NCI-H345 treated with DMSO at 0.1 percent for 48 hours (cell line): ENCODE measurements at regions not wholly inside any gene's neighbourhood (a gene's known extent, or its start where the extent isn't known, plus 50 kb on each side); places are given as distances from the start of the nearest gene placed in this dataset.

Source experiments
- DNase-seq: peaks from one replicate; lab custom pipeline; 2025; ENCODE audit not compliant: unreplicated experiment; lab: John Stamatoyannopoulos, UW

DNA sequence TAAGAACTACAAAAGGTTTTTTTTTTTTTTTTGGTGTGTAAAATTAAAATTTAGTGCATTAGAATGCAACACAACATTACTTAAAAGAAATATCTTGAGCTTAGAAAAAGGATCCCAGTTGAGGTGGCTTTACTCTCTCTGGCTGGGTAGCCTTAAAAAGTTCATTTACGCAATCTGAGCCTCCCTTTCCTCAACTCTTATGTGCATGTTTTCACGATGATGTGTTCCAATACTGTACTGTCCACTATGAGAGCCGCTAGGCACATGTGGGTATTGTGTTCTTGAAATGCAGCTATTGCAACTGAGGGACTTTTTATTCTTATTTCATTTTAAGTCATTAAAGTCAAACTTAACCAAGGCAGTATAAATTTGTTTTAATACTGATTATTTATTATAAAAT, 460.9 kb upstream of the SYT1 start:
- DNase-seq, result no peak

DNA sequence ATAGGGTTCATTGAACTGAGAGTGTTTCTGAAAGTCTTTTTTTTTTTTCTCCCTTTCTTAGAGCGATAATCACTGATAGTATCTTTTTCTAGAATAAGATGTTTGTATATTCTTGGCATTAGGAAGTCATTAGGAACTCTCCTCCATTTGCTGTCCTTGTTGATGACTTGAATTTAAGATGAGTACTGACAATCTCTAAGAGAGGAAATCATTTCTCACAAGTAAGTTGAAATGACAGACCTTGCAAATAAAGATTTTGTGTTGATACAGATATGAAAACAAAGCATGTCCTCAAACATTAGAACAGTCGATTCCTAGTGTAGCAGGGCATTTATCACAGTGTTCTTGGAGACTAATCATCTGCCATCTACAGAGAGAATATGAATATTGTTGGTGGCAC, 458.4 kb upstream of the SYT1 start:
- no peak for DNase-seq

DNA sequence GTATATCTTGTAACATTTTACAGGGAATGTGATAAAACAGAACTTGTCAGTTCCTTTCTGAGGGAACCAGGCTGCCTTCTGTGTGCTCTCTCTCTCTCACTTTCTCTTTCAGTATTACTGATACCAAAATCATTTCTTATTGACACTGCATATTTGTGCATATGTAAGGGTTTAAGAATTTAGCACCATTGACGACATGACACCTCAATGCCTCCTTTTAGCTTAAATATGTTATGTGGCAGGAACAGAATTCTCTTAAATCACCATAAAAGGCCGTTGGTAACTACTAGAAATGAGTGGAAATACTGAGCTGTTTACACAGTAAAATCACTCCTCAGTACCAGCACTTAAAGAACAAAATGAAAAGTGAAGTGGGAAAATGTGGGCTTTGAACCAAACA, 457.7 kb upstream of the SYT1 start:
- no peak for DNase-seq

DNA sequence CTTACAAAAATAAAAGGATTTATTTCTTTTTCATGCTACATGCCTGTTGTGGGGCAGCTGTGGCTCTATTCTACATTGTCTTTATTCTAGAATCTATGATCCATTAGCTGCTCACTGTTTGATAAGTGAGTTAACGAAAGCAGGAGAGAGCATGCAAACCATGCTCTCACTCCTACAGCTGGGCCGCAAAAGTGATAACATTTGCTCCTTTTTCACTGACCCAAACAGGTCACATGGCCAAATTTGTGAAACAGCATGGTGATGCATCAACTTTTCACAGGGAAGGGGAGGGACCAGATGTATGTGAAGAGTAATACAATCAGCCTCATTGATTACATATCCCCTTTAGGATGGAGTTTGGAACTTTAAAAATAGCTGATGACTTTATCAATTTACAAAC, 456.9 kb upstream of the SYT1 start:
- no peak for DNase-seq

DNA sequence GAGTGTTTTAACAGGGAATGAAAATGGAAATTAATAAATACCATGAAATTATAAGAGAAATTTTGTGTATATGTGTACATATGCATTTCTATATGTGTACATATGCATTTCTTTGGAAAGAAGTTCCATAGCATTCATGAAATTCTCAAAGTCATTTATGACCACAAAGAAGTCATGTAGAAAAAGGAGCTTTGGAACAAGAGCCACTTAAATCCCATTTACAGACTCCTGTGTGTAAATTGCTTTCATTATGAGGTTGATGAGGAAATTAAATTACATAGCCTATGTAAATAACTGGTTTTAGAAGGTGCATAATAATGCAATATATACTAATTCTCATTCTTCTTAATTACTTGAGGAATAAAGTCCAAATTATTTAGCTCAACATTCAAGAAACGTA, 450.5 kb upstream of the SYT1 start:
- no peak for DNase-seq

DNA sequence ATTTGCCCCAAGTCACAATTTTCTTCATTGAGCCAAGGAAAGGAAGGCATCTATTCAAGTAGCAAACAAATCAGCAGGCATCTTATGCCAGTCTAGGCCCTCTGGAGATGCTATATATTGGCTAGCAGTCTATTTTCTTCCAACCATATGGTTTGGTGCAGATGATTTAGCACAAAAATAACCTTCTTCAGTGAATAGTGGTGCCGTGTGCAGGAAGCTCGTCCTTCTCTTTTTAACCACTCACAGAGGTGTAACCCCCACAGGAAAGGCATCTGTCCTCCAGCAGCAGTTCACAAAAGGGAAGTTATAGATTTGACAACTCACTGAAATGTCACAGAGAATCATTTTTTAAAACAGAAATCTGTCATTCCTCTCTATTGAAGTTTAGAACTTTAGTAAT, 445.7 kb upstream of the SYT1 start:
- no peak for DNase-seq

DNA sequence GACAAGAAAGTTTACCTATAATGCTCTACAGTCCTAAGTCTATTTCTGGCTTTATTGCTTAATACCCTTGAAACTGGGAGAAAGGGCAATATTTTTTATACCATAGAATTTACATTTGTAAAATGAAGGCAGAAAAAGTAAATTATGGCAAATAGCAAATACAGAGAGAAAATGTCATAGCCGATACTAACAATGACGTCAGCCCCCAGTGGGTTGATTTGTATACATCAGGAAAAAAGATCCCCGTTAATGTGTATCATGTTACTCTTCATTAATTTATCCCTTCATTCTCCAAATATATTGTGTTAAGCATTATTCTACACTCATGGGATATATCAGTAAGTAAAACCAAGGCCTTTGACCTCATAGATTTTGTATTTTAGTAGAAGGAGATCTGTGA, 445.1 kb upstream of the SYT1 start:
- DNase-seq, result no peak

DNA sequence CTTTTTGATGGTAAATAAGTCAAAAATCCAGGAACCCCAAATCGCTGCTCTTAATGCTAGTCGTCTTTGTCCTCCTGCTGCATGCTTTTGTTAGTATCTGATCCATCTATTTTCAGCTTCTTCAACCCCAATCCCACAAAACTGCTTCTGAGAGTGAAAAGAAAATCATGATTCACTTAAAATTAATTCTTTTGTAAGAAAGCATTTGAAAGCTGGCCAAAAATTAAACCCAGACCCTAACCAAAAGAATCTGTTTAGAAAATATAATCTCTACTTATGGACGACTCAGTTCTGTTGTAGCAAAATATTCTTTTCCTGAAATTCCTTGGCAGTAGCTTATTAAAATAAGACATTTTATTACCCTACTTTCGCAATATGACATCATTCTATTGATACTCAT, 443.6 kb upstream of the SYT1 start:
- DNase-seq, result no peak

DNA sequence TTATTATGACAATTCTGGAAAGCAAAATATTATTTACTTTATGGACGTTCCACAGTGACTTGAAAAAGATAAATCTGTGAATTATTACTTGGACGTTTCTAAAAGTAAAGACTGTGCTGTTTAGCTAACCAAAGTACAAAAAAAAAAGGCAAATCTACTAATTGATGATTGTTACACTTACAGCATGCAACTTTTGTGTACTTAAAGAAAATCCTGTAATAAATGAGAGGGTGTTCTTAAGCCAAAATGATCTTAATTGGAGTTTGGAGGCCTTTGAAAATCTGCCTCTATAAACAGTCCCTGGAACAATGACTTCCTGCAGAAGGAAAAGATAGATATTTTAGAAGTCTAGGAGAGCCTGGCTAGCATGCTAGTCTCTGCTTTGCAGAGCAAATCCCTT, 434.0 kb upstream of the SYT1 start:
- DNase-seq, result no peak

DNA sequence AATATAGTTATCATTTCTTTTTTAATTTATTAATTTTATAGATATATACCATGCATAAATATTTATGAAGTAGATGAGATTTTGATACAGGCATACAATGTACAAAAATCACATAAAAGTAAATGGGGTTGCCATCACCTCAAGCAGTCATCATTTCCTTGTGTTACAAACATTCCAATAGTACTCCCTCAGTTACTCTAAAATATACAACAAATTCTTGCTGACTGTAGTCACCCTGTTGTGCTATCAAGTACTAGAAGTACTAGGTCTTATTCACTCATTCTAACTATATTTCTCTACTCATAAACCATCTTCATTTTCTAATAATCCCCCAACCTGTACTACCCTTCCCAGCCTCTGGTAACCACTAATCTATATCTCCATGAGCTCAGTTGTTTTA, 432.6 kb upstream of the SYT1 start:
- DNase-seq, result no peak

DNA sequence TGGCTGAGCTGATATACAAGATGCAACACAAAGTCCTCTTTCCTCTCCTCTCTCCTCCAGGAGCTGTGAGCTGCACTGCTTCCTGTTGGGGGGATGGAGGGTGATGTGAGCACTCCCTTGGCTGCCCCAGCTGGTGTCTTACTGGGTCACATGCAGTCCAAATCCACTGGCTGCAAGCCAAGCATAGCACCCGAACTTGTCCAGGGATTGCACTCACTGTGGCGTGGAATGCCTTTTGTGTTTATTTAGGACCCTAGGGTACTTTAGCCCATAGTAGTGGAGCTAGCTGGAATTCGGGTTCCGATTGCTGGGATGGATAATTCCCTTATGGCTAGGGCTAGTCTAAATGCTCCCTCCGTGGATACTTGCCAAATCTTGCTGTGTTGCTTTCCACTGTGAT, 424.9 kb upstream of the SYT1 start:
- DNase-seq, result no peak

DNA sequence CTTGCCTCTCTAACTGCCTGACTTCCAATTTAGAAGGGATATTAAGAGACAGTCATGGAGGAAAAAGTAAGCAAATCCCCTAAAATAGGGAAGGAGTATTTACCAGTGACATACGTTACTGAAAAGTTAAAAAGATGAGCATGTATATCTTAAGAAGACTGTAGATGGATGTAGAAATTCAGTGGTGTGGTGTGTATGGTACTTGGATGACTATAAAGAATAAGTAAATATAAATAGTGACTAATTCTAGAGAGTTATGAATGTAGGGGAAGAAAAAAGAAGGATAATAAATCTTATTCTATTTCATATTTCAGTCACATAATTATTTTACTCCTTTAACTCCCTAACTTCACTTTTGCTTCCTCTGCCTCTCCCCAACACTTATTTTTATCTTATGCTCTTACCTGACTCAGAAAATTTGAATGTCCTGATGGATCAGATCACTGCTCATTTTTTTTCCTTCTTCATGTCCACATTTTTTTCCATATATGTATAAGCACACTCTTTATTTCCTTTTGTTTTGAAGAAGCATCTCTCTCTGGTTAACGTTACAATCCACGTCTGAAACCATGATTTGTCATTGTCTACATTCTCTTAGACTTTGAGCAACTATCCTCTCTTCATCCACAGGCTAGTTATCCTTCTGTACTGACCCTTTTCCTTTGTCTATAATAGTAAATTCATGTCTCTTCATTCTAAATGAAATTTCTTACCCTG, 422.7 kb upstream of the SYT1 start:
- no peak for DNase-seq

DNA sequence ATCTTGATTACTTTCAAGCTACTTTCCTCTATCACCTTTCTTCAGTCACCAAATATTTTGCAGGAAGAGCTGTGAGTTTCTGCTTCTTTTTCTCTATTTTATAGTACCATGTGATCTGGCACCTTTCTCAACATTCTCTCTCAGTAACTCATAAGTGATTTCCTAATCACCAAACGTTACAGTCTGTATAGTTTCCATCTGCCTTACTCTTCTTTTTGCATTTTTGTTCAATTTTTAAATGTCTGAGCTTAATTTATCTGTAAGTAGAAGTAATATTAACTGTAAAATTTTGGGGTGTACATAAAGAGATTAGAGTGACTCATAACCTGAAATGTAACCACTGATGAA, 422.1 kb upstream of the SYT1 start:
- DNase-seq, result no peak

DNA sequence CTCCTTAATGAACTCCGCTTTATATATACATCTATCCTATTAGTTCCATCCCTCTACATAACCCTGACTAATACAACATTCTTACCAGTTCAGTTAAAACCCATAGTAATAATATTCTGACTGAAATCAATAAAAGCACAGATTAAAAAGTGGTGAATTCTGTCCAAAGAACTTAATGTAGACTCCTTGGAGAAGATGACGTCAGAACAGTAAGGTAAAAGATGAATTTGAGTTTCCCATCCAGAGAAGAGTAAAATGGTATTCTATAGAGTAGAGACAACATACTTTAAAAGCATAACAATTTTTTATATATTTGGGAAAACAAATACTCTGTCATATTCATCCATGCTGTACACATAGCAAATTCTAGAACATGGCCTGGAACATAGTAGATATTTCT, 418.0 kb upstream of the SYT1 start:
- no peak for DNase-seq

DNA sequence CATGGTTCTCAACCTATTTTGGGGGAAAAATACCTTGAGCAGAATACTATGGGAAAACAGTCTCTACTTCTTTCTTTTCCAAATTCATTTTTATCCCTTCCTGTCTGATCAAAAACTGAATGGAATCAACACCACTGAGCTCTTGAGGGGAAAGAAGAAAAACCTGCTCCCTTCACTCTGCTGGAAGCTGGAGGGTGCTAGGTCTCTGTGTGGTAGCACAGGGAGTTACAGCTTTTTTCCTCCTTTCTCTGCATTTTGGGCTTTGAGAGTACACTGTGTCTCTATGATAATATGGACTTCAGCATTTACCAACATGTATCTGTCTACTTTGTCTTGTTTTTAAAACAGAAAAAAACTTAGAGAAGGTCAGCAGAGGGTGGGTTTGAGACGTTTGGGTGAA, 417.2 kb upstream of the SYT1 start:
- DNase-seq, result no peak

DNA sequence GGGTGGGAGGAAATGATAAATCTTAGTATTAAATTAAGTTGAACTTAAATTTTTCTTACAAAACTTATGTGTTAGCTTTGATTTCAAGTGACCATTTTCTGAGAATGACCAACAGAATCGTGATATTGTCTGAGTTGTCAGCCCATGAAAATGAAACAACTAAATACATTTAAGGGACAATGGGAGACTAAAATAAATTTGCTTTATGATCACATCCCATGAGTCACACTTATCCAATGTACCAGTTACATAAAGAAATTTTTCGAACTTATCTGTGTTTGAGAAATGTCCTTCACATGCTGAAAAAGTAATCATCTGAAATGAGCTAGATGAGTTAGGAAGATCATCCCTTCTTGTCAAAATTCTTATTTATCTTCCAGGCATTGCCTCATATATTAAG, 415.9 kb upstream of the SYT1 start:
- DNase-seq, result no peak

DNA sequence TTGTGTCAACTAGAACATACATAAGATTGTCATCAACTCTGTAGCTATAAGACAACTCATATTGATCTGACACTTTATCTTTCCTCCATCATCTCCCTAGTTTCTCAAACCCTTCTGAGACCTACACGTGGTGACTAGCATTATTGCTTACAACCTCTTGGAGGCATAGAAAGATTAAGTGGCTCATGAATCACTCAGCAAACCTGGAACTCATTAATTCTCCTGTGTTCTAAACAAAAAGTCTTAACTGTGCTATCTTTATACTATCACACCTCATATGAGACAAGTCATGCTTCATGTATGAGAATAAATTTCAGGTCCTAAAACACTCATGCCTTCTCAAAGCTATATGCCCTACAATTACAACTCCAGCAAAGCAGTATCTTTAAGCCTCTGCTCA, 408.6 kb upstream of the SYT1 start:
- DNase-seq, result no peak

DNA sequence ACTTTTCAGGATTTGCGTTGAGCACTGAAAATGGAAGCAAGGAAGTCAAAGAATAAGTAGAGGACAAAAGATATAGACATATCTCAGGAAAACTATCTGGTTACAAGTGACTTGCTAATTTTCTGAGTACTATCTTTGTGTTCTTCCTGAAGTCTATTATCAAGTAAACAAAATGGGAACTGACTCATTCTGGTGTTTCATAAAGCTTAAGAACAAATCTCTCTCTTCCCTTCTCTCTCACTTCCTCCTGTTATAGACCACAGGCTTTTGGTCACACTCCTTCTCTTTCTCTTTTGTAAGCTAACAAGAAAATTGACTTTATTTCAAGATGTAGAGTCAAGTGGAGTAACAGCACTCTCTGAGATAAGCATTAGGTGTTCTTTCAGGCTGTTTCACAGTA, 406.6 kb upstream of the SYT1 start:
- DNase-seq, result no peak

DNA sequence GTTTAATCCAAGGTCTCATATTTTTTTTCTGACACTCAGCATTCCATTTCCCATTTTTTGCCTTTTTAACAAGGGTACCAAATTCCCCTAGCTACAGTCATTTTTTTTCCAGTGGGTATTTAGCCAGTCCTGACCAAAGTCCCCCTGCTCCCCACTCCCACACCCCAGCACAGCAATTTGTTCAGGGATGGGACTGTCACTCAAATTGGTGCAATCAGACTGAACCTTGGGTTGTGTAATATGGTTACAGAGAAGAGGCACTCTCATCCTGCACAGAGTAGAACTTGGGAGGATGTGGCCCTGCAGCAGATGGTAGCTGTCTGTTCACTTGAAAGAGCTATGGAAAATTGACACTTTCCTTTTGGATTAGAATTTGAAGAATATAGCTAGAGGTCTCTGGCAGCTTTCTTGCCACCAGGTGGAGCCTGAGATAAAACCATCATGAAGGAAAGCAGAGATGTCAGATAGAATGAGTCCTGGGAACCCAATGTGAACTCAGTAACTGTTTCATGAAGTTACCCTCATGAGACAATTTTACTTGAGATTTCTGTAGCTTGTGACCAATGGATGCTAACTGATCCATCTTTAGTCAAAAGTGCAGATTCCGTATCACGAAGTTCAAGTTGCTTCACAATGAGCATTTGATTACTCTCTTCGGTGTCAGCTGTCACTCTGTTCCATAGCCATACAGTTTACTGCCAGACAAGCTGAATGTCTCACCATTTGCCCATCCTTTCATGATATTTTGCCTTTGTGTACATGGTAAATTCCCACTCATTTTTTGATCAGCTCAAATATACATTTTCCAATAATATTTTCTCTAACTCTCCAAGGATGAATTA, 394.0 kb upstream of the SYT1 start:
- no peak for DNase-seq

DNA sequence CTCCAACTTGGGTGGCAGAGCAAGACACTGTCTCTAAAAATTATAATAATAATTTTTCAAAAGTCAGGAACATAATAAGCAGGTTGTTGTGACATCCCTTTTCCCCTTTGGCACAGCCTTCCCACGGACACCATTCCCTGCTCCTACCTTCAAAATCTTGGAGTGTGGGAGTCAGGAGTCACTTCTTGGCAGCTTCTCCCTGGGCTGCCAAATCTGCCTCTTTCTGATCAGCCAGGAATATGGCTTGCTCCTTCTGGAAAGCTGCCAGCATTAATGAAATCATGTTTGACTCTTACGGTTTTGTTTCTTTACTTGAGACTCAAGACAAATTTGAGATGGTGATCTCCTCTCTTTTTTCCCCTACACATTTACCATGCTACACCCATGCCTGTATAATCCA, 391.4 kb upstream of the SYT1 start:
- no peak for DNase-seq

DNA sequence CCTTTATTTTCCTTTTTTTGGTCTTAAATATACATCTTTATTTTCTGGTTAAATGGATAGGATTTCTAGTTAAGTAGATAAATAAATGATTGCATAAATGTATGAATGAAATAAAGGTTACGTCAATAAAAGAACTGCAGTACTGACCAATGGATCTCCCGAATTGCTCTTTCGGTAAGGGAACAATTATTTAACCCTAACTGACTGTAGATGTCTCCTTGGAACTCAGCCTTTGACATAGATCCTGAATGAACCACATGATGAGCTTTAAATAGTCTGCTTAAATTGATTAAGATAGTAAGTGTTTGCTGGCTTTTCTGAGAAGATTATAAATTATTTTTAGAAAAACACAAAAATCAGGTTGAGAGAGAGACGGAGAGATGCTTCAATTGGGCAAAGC, 391.0 kb upstream of the SYT1 start:
- DNase-seq, result no peak

DNA sequence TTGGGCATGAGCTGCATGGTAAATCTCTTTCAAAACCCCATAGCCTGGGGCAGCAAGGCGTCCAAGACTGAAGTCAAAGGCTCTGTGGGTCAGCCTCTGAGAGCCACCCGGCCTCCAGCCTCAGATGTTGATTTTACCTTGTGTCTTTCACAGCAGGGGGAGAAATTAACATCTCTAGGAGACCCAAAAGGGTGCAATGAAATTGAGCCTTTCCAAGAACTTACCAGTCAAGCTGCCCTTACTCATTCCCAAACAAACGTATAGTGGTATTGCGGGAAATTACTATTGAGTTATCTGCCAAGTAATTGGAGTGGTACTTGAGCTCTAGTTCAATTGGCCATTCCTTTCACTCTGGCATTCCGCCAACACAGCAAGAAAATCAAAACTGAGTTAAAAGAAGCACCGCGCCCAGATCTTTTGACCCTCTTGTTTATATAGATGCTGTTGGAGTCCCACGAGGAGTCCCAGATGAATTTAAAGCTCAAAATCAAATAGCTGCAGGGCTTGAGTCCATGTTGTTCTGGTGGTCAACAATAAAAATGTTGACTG, 380.7 kb upstream of the SYT1 start:
- peak; percentile 77 for DNase-seq

DNA sequence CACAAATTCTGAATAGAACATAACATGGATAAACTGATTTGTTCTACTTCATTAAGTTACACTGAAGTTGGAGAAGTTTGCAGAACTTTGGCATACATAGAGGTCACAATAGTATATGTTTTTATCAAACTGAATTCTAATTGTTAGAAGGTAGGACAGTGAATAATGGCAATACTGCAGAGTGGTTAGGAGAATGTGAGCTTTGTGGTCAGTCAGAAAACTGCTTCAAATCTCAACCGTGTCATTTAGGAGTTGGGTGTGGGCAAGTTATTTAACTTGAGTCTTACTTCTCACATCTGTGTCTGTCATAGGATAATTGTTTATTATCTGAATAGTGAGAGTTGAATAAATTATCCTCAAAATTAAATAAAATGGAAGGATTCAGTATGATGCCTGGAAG, 374.6 kb upstream of the SYT1 start:
- DNase-seq, result no peak
